SH-SY5Y (cell line): ENCODE measurements at regions not wholly inside any gene's neighbourhood (a gene's known extent, or its start where the extent isn't known, plus 50 kb on each side); places are given as distances from the start of the nearest gene placed in this dataset.

ENCODE experiments used
- GATA2 ChIP-seq: IDR thresholded peaks from 2 replicates; pipeline ENCODE4 v1.6.1; 2011; ENCODE audit warnings: mild to moderate bottlenecking, low read depth, low read length
- GATA3 ChIP-seq: IDR thresholded peaks from 2 replicates; pipeline ENCODE4 v1.6.1; 2011; ENCODE audit warnings: low read depth, mild to moderate bottlenecking, low read length, moderate library complexity

GRCh38 chr5:73325546-73325945 is 123.0 kb downstream of the FOXD1 start:
- no peak for TF ChIP-seq GATA3
- no peak for TF ChIP-seq GATA2
